22Rv1 (cell line): ENCODE measurements at regions not wholly inside any gene's neighbourhood (a gene's known extent, or its start where the extent isn't known, plus 50 kb on each side); places are given as distances from the start of the nearest gene placed in this dataset.

Source experiments
- ZFX ChIP-seq: fragments of 450-650 bp; IDR thresholded peaks from 2 replicates; pipeline ENCODE4 v1.6.1; 2017; ENCODE audit warnings: antibody characterized with exemption, borderline replicate concordance
- TF ChIP-seq, protein P1 (sequence below): fragments of 450-650 bp; IDR thresholded peaks from 2 replicates; pipeline ENCODE4 v1.5.1; 2017; ENCODE audit warnings: mild to moderate bottlenecking

DNA sequence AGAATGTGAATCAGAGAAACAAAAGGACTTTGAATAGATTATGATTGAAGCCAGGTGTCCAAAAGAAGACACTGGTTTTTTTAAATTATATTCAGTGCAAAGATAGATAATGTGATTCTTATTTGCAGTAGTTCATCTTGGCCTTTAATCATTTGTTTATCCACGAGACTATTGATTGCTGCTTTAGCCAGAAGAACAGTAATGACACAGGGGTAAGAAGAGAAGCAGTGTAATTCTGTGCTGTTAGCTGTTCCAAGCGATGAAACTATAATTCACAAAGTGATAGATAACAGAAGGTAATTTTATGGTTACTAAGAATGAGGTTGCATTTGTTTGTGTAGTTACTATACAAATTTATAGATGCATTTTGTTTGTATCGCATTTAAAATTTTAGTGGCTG is 311.6 kb downstream of the MZT1 start:
- TF ChIP-seq, protein P1, sequence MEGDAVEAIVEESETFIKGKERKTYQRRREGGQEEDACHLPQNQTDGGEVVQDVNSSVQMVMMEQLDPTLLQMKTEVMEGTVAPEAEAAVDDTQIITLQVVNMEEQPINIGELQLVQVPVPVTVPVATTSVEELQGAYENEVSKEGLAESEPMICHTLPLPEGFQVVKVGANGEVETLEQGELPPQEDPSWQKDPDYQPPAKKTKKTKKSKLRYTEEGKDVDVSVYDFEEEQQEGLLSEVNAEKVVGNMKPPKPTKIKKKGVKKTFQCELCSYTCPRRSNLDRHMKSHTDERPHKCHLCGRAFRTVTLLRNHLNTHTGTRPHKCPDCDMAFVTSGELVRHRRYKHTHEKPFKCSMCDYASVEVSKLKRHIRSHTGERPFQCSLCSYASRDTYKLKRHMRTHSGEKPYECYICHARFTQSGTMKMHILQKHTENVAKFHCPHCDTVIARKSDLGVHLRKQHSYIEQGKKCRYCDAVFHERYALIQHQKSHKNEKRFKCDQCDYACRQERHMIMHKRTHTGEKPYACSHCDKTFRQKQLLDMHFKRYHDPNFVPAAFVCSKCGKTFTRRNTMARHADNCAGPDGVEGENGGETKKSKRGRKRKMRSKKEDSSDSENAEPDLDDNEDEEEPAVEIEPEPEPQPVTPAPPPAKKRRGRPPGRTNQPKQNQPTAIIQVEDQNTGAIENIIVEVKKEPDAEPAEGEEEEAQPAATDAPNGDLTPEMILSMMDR: no peak
- no peak for TF ChIP-seq ZFX
